Esophagus squamous epithelium (tissue), 4 donors: ENCODE measurements at regions not wholly inside any gene's neighbourhood (a gene's known extent, or its start where the extent isn't known, plus 50 kb on each side); places are given as distances from the start of the nearest gene placed in this dataset.

ENCODE experiments used
- CTCF ChIP-seq, 6 experiments: fragments of 450-650 bp in 4 of 6; fragments of 200-600 bp in 2 of 6; sonication (generic) in 2 of 6; IDR thresholded peaks; one replicate each; pipeline ENCODE4 v1.5.1; 2016 to 2019; ENCODE audit warnings: antibody characterized with exemption in 6 of 6, mild to moderate bottlenecking in 4 of 6, moderate library complexity in 4 of 6
- POLR2A ChIP-seq, 4 donors: fragments of 450-650 bp; IDR thresholded peaks; one replicate each; pipeline ENCODE4 v1.6.1; 2017; ENCODE audit warnings: antibody characterized with exemption in 4 of 4, mild to moderate bottlenecking in 4 of 4, moderate library complexity in 3 of 4

- TF ChIP-seq CTCF (IDR thresholded peaks at IDR 0.05) (peak in 1 of 6 experiments; percentile 35), POLR2A (IDR thresholded peaks at IDR 0.05) (no peak)
Observed at GRCh38 chr12:92041742-92042141, 103.9 kb downstream of the BTG1 start.
